HG03039 (cell line): ENCODE measurements at regions not wholly inside any gene's neighbourhood (a gene's known extent, or its start where the extent isn't known, plus 50 kb on each side); places are given as distances from the start of the nearest gene placed in this dataset.
"Not testable (repeated sequence)": the region's sequence is repeated elsewhere in the genome, so short reads cannot be mapped to it uniquely, and the experiment has no call there.

ENCODE experiments used
- ATAC-seq: cut with Tn5 transposase; IDR thresholded peaks from one replicate; pipeline ENCODE4 v1.9.1; 2021; ENCODE audit warnings: mild to moderate bottlenecking, moderate library complexity; ENCODE audit not compliant: unreplicated experiment

DNA sequence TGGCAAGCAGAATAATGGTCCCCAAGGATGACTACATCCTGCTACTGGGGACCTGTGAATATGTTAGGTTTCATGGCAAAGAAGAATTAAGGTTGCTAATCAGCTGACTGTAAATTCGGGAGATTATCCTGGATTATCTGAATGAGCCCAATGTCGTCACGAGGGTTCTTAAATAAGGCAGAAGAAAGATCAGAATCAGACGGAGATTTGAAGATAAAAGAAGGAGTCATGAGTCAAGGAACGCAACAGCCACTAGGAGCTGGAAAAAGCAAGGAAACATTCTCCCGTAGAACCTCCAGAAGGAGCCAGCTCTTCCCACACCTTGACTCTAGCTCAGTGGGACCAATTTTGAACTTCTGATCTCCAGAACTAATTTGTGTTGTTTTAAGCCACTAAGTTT is 82.9 kb upstream of the APBB1IP start:
- ATAC-seq, result no peak

- peak; percentile 81 for ATAC-seq
Measured at GRCh38 chr10:26357203-26357602, 80.9 kb upstream of the APBB1IP start.

- no peak for ATAC-seq
Measured at GRCh38 chr10:26358071-26358470, 80.1 kb upstream of the APBB1IP start.

- ATAC-seq, result no peak
Measured at GRCh38 chr10:26359670-26360069, 78.5 kb upstream of the APBB1IP start.

GRCh38 chr10:26361351-26361750 is 76.8 kb upstream of the APBB1IP start:
- ATAC-seq, result no peak

DNA sequence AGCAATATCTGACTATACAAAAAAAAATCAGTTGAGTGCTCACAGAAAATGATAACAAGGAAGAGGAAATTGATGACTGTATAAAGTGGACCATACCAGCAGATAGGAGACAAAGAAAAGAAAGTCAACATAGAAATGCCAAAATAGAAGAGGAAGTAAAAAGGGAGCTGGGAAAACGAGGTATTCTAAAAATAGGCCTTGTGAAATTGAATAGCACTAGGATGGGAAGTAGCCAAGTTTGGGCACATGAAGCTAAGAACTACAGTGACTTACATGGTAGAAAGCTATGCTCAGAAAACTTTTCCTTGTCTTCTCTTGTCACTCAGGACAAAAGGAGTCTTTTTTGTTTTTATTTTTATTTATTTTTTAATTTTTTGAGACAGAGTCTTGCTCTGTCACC is 76.2 kb upstream of the APBB1IP start:
- ATAC-seq, result no peak

DNA sequence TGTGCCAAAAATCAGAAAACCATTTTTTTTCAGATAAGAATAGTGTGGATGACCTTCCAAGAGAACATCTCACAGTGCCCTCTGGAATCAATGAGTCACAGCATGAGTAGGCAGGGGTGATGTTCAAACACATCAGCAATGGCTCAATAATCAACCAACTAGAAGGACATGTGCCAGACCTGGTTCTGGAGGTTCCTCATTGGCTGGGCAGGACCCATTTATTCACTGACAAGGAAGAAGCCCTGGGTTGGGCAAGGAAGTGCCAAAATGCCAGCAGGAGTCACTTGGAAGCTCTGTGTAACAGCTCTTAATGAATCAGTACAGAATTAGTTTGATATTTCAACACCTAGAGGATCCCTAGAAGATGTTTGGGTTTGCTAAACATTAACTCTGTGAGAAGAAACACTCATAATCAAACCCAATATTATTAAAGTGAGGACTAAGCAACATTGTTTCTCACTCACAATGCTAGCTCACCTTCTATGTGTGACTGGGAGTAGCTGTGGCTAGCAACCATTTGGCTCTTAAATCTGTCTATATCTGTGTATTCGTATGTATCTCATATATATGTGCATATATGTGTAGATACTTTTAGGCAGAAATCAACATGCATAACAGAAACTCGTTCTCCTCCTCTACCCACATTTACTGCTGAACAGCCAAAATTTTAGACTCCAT is 72.3 kb upstream of the APBB1IP start:
- ATAC-seq, result no peak

DNA sequence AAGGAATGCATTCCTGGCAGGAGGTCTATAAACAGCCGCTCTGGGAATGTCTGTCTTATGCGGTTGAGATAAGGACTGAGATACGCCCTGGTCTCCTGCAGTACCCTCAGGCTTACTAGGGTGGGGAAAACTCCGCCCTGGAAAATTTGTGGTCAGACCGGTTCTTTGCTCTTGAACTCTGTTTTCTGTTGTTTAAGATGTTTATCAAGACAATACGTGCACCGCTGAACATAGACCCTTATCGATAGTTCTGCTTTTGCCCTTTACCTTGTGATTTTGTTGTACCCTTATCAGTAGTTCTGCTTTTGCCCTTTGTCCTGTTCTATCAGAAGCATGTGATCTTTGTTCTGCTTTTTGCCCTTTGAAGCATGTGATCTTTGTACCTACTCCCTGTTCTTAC is 71.1 kb upstream of the APBB1IP start:
- ATAC-seq, result not testable (repeated sequence)

GRCh38 chr10:26367771-26368170 is 70.4 kb upstream of the APBB1IP start:
- ATAC-seq, result no peak

DNA sequence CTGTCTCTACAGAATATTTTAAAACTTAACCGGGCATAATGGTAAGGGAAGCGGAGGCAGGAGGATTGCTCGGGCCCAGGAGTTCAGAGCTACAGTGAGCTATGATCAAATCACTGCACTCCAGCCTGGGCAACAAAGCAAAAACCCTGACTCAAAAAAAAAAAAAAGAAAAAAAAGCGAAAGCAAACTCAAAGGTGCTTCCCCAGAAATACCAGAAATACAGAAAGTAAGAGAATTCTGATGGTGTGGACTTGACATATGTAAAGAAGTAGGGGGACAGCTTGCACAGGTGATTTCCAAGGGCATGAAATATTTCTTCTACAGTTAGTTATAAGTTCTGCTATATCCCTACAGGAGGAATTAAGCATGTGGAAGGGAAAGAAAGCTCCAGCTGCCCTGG is 69.7 kb upstream of the APBB1IP start:
- peak; percentile 31 for ATAC-seq

DNA sequence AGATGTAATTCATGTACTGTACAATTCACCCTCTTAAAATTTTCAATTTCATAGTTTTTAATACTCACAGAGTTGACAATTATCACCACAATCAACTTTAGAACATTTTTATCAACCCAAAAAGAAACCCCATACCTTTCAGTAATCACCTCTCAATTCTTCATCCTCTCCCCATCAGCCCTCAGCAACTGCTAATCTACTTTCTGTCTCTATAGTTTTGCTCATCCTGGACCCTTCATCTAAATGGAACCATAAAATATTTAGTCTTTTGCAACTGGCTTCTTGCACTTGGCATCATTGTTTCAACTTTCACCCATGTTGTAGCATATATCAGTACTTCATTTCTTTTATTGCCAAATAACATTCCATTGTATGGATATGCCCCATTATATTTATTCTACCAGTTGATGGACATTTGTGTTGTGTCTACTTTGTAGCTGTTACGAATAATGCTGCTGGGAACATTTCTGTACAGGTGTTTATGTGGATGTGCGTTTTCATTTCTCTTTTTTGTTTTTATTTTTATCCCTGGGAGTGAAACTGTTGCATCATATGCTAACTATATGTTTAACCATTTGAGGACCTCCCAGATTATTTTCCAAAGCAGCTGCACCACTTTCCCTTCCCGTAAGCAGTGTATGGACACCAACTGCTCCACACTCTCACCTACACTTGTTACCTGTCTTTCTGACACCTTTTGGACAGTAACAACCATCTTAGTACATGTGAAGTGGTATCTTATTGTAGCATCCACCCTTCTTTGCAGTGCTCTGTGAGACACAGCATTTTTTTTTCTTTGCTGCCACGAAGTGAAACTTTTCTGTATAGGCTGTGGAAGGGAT is 65.4 kb upstream of the APBB1IP start:
- peak; percentile 61 for ATAC-seq

GRCh38 chr10:26374426-26374825 is 63.7 kb upstream of the APBB1IP start:
- ATAC-seq, result no peak

GRCh38 chr10:26377224-26377810 is 60.8 kb upstream of the APBB1IP start:
- ATAC-seq, result not testable (repeated sequence)

DNA sequence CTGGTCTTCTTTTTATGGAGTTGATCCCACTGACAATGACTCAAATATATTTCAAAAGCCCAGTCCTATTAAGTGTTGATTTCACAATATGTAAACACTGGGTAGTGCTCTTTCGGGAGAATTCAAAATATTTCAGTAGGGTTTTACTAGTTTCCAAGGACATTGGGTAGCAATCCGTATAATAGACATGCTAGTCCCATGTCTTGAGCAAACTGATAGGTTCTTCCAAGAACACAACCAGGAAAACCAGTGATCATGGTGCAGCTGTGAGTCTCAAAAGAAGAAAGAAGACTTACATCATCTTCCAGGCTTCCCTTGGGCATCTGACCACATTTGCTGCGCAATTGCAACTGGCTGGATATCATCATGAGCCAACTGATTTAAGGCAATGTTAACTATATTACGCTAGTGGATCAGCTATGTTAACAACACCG is 59.3 kb upstream of the APBB1IP start:
- no peak for ATAC-seq

DNA sequence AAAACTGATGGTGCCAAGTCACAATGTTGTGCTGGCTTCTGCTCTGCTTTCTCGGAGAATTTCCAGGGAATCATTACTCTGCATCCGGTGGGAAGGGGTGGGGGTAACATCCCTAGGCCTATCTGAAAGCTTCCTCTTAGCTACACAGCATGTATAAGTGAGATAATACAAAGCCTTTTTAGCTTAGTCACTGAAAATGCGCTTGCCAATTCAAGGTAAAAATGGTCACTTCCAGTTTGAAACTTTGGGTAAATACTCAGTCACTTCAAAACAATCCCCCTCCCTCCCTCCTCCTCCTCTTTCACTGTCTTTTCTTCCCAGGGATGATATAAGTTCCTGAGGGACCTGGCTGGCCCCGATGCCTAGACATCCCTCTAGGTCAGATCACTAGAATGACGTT is 57.3 kb upstream of the APBB1IP start:
- ATAC-seq, result no peak

GRCh38 chr10:26381986-26382385 is 56.2 kb upstream of the APBB1IP start:
- ATAC-seq, result no peak

GRCh38 chr10:26384600-26384999 is 53.5 kb upstream of the APBB1IP start:
- no peak for ATAC-seq

DNA sequence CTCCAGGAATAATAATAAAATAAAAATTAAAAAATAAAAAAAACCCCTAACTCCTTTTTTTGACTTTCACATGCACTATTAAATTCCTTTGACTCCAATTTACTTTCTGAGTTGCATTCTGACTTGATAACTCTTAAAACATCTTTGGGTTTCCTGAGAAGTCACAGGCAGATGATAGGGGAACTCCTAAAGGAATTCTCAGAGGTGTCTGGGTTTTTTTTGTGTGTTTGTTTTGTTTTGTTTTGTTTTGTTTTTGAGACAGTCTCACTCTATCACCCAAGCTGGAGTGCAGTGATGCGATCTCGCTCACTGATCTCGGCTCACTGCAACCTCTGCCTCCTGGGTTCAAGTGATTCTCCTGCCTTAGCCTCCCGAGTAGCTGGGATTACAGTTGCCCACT is 52.7 kb upstream of the APBB1IP start:
- no peak for ATAC-seq

- ATAC-seq, result no peak
Measured at GRCh38 chr10:26386781-26387180, 51.4 kb upstream of the APBB1IP start.
